A549 (cell line): ENCODE measurements at regions not wholly inside any gene's neighbourhood (a gene's known extent, or its start where the extent isn't known, plus 50 kb on each side); places are given as distances from the start of the nearest gene placed in this dataset.

Experiments
- CBX2 ChIP-seq: fragments of 200-600 bp; sonication (generic); IDR thresholded peaks from 2 replicates; pipeline ENCODE4 v1.6.1; 2016; ENCODE audit warnings: low read depth, mild to moderate bottlenecking, borderline replicate concordance
- CTCF ChIP-seq: fragments of >200 bp; sonication (Bioruptor Twin); formaldehyde crosslinking; IDR thresholded peaks from 3 replicates; pipeline ENCODE4 v1.5.1; 2016
- EHMT2 ChIP-seq: fragments of 200-600 bp; sonication (generic); IDR thresholded peaks from 2 replicates; pipeline ENCODE4 v1.6.1; 2016; ENCODE audit warnings: antibody characterized with exemption, low read depth, mild to moderate bottlenecking, moderate library complexity
- EP300 ChIP-seq, 2 experiments: fragments of >200 bp; sonication (Bioruptor Twin); formaldehyde crosslinking; IDR thresholded peaks; 2 replicates in 1 of 2; 3 replicates in 1 of 2; pipeline ENCODE4 v1.6.1; 2016 to 2017
- HES2 ChIP-seq: fragments of >200 bp; sonication (Bioruptor Twin); formaldehyde crosslinking; IDR thresholded peaks from 2 replicates; pipeline ENCODE4 v1.6.1; 2016
- HMGXB4 ChIP-seq: fragments of 250-450 bp; sonication (Bioruptor Pico); IDR thresholded peaks from 2 replicates; pipeline ENCODE4 v1.5.0; 2021; ENCODE audit warnings: mild to moderate bottlenecking, moderate library complexity, borderline replicate concordance
- HOXB5 ChIP-seq: fragments of 250-450 bp; sonication (Bioruptor Pico); IDR thresholded peaks from 2 replicates; pipeline ENCODE4 v1.5.0; 2020; ENCODE audit warnings: mild to moderate bottlenecking, moderate library complexity
- NFE2L2 ChIP-seq: fragments of 150-350 bp; conservative IDR thresholded peaks from 2 replicates; pipeline ENCODE4 v1.6.1; 2014; ENCODE audit warnings: low read length
- PBX3 ChIP-seq: IDR thresholded peaks from 2 replicates; pipeline ENCODE4 v1.6.1; 2012
- POLR2A ChIP-seq: IDR thresholded peaks from 2 replicates; pipeline ENCODE4 v1.6.1; 2012; ENCODE audit warnings: mild to moderate bottlenecking, low read length
- RNF2 ChIP-seq: fragments of 200-600 bp; sonication (generic); IDR thresholded peaks from 2 replicates; pipeline ENCODE4 v1.6.1; 2016; ENCODE audit warnings: low read depth, mild to moderate bottlenecking, antibody characterized with exemption, moderate library complexity, borderline replicate concordance
- ZFP36 ChIP-seq: fragments of 450-650 bp; IDR thresholded peaks from 2 replicates; pipeline ENCODE4 v1.6.1; 2014; ENCODE audit warnings: borderline replicate concordance; ENCODE audit not compliant: partially characterized antibody

GRCh38 chr18:68391801-68392200 lies 323.1 kb downstream of the TMX3 start:
- TF ChIP-seq CTCF = no peak
- TF ChIP-seq CBX2 = no peak
- no peak for TF ChIP-seq POLR2A
- TF ChIP-seq EP300 (IDR thresholded peaks at IDR 0.05) = no peak
- no peak for TF ChIP-seq HES2
- TF ChIP-seq HOXB5 (CRISPR knock-in tag) = no peak
- no peak for TF ChIP-seq PBX3
- no peak for TF ChIP-seq NFE2L2
- TF ChIP-seq RNF2 = no peak
- TF ChIP-seq EHMT2 = no peak
- TF ChIP-seq ZFP36 = no peak
- no peak for TF ChIP-seq HMGXB4 (CRISPR knock-in tag)
